Cardiac fibroblast (primary cell): ENCODE measurements at regions not wholly inside any gene's neighbourhood (a gene's known extent, or its start where the extent isn't known, plus 50 kb on each side); places are given as distances from the start of the nearest gene placed in this dataset.

Experiments
- DNase-seq, 2 donors: peaks; one replicate each; pipeline versions ENCODE4 v3.0.0 to v3.0.0-alpha.2; 2010; ENCODE audit warnings: low read depth in 2 of 2
- H3K4me3 ChIP-seq, 2 donors: replicated peaks in 1 of 2; 1 replicate in 1 of 2; 2 replicates in 1 of 2; pipeline ENCODE4 v1.5.1; 2011; ENCODE audit warnings: low read depth in 2 of 2, low read length in 2 of 2, mild to moderate bottlenecking in 2 of 2, moderate library complexity in 1 of 2
- TF ChIP-seq, protein P1 (sequence below): IDR thresholded peaks from one replicate; pipeline ENCODE4 v1.5.1; 2011; ENCODE audit warnings: low read depth, mild to moderate bottlenecking, low read length, inconsistent platforms

DNA sequence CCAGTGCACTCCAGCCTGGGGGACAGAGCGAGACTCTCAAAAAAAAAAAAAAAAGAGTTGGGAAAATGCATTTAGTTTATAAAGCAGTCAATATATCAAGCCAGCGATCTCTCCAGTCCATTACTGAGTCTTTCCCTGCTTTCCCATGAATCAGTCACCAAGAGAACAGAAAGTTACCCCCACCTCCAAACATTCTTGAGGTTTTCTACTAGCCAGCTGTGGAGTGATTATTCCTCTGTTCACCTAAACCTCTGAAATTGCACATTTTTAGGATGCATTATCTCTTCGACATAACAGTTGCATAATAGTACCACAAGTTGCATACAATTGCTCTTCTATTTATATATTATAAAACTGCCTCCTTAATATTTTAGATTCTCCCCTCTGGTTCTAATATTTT lies 134.8 kb upstream of the DIO3 start:
- TF ChIP-seq, protein P1, sequence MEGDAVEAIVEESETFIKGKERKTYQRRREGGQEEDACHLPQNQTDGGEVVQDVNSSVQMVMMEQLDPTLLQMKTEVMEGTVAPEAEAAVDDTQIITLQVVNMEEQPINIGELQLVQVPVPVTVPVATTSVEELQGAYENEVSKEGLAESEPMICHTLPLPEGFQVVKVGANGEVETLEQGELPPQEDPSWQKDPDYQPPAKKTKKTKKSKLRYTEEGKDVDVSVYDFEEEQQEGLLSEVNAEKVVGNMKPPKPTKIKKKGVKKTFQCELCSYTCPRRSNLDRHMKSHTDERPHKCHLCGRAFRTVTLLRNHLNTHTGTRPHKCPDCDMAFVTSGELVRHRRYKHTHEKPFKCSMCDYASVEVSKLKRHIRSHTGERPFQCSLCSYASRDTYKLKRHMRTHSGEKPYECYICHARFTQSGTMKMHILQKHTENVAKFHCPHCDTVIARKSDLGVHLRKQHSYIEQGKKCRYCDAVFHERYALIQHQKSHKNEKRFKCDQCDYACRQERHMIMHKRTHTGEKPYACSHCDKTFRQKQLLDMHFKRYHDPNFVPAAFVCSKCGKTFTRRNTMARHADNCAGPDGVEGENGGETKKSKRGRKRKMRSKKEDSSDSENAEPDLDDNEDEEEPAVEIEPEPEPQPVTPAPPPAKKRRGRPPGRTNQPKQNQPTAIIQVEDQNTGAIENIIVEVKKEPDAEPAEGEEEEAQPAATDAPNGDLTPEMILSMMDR = no peak

DNA sequence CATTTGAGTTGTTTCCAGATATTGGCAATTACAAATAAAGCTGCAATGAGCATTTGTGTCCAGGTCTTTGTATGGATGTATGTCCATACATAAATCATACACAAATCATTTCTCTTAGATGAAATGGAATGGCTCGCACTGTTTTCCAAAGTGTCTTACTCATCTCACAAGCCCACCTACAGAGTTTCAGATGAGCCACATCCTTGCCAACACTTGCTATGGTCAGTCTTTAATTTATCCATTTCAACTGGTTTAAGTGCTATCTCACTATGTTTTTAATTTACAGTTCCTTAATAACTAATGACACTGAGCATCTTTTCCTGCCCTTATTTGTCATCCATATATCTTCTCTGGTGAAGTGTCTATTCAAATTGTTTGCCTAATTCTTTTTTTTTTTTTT lies 132.9 kb upstream of the DIO3 start:
- H3K4me3 ChIP-seq = no peak overlapping the region
- TF ChIP-seq, protein P1 = no peak
- no peak for DNase-seq

More for the DNA sequence above, 134.8 kb upstream of the DIO3 start:
- no peak overlapping the region for H3K4me3 ChIP-seq
- no peak for DNase-seq

DNA sequence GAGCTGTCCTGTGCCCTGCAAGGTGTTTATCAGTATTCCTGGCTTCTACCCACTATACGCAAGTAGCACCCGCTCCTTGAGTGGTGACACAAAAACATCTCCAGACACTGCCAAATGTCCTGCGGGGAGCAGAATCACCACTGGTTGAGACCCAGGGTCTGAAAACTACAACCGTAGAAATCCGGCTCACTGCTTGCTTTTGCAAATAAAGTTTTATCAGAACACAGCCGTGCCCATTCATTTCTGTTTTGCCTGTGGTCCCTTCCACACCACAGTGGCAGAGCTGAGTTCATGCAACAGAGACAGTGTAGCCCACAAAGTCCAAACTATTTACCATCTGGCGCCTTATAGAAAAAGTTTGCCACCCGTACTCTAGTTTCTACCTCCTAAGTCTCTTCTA lies 125.7 kb upstream of the DIO3 start:
- TF ChIP-seq, protein P1 = no peak
- DNase-seq = no peak
- H3K4me3 ChIP-seq = no peak overlapping the region

DNA sequence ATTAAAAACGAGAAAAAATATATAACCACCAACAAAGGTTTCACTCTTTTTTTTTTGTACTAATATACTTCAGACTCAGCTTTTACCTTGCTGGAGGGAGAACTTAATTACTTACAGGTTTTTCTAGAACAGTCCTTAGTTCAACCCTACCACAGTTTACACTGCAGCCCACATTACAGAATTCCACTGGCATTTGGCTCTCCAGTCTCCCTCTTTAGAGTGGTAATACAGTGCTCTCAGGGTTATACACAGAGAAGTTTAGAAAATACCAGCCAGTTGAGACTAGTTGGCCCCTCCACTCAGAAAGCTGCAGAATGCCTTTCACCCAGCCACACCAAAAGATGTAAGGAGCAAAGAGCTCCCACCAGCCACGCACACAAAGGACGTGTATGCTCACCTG lies 122.3 kb upstream of the DIO3 start:
- H3K4me3 ChIP-seq = no peak overlapping the region
- TF ChIP-seq, protein P1 = no peak
- DNase-seq = no peak

DNA sequence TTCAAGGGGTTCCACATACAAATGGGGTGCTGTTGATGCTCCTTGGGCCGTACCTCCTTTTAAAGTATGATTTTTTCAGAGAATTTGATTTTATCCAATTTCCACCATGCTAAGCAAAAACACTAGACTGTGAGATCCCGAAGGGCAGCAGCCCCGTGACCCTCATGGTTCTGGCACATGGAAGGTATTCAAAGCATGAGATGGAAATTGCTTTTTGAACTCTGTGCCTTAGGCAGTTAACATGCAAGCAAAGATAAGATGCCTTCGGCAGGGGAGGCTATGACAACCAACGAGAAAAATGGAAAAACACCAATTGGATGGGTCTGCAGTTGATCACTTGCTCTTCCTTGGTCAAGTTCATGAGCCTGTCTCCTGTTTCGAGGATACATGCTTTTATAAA lies 120.8 kb upstream of the DIO3 start:
- no peak overlapping the region for H3K4me3 ChIP-seq
- DNase-seq = no peak
- TF ChIP-seq, protein P1 = no peak

DNA sequence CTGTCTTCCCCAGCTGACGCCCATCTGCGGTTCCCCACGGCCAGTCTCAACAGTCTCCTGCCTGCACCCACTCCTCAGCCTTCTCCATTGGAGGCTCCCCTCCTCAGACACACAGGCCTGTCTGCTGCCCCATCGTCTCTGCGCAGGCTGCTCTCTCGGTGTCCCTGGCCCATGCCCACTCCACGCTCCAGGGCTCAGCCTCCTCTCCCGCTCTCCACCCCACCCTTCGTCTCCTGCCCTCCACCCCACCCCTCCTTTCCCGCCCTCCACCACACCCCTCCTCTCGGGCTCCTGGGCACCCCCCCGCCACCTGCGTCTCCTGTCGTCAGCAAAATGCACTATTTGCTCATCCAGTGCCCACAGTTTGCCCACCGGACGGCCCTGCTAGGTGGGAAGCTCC lies 119.6 kb upstream of the DIO3 start:
- no peak for DNase-seq
- TF ChIP-seq, protein P1 = no peak
- no peak overlapping the region for H3K4me3 ChIP-seq

DNA sequence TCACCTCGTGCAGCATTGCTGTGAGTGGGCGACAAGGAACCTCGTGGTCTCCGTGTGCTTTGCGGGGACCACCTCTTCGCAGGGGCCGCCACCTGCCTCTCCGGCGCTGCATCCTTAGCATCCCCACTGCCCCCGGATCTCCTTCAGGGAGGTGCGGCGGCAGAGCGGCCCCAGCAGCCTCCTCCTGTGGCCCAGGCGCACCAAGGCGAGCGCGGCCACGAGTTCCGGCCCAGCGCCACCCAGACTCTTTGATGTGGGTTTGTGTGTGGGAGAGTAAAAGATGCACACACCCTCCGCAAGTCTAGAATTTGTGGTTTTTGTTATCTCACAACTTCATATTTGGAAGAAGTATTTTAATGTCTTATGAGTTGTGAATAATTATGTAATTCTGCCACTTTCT lies 118.8 kb upstream of the DIO3 start:
- DNase-seq = no peak
- TF ChIP-seq, protein P1 = no peak
- H3K4me3 ChIP-seq = no peak overlapping the region
